NT2/D1 (cell line): ENCODE measurements at regions not wholly inside any gene's neighbourhood (a gene's known extent, or its start where the extent isn't known, plus 50 kb on each side); places are given as distances from the start of the nearest gene placed in this dataset.

Experiments
- DNase-seq: peaks from one replicate; pipeline ENCODE4 v3.0.0-alpha.2; 2011; ENCODE audit warnings: low read depth, low spot score
- H3K27me3 ChIP-seq: 2 replicates; pipeline ENCODE4 v1.6.0; 2011; ENCODE audit warnings: mild to moderate bottlenecking; ENCODE audit not compliant: insufficient read length, insufficient read depth
- H3K36me3 ChIP-seq: 2 replicates; pipeline ENCODE4 v1.6.1; 2011; ENCODE audit warnings: mild to moderate bottlenecking, low read length, mixed read lengths; ENCODE audit not compliant: insufficient read depth, insufficient read length
- H3K4me1 ChIP-seq: 2 replicates; pipeline ENCODE4 v1.5.1; 2011; ENCODE audit not compliant: insufficient read depth, insufficient read length
- H3K4me3 ChIP-seq: 2 replicates; pipeline ENCODE4 v1.5.1; 2011; ENCODE audit warnings: low read depth; ENCODE audit not compliant: insufficient read length
- H3K9ac ChIP-seq: 2 replicates; pipeline ENCODE4 v1.6.0; 2011; ENCODE audit warnings: low read depth; ENCODE audit not compliant: insufficient read length
- H3K9me3 ChIP-seq: 2 replicates; pipeline ENCODE4 v1.5.1; 2011; ENCODE audit warnings: mild to moderate bottlenecking, low read length; ENCODE audit not compliant: insufficient read depth
- SUZ12 ChIP-seq: IDR thresholded peaks from 2 replicates; pipeline ENCODE4 v1.6.1; 2011; ENCODE audit not compliant: insufficient read length, insufficient read depth; ENCODE audit errors: extremely low read depth
- YY1 ChIP-seq: IDR thresholded peaks from 2 replicates; pipeline ENCODE4 v1.6.1; 2011; ENCODE audit not compliant: insufficient read length, insufficient read depth
- ZNF274 ChIP-seq: IDR thresholded peaks from 2 replicates; pipeline ENCODE4 v1.6.1; 2011; ENCODE audit warnings: mild to moderate bottlenecking, low read depth, low read length

DNA sequence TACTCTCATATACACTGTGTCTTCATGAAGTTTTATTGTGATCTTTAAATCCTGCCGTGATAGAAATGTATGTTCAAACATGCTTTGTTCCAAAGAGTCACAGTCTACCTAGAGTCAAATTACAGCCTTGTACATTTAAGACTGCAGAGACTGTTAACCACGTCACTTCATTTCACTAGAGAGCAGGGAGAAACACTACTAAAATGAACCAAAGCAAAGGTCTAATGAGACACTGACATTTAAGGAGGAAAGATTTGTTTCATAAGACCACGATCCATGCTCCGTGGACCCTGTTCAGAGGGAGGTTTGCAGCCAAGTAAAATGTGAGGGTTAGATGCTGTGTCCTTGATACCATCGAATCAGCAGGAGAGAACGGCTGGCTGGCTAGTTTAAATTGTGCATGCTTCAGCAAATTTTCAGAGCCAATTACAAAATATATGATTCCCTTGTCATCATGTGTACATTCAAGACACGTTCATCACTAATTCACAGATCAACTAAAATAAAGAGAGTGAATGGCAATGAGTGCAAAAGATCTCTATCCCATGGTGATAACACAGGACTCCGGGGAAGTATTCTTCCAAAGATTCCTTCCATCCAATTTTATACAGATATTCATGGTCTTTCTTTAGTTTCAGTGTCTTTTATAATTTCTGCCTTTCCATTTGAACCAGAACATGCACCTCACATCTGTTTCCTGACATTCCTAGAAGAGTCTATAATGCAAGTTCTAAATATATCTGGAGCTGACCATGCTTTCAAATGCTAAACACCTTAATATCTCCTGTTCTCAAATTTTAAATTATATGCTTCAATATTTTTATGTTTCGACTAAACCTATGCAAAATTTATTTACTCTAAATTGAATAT is 960.9 kb upstream of the FAT3 start:
- no peak overlapping the region for H3K9ac ChIP-seq
- no peaks in the 10 kb centered on the region for H3K36me3 ChIP-seq
- DNase-seq: no peak
- H3K27me3 ChIP-seq: no peaks in the 10 kb centered on the region
- TF ChIP-seq YY1 (no peak), SUZ12 (no peak), ZNF274 (no peak)
- H3K4me1 ChIP-seq: no peaks in the 10 kb centered on the region
- H3K9me3 ChIP-seq: no peaks in the 10 kb centered on the region
- no peak overlapping the region for H3K4me3 ChIP-seq

GRCh38 chr11:91261513-91261912 is 963.1 kb upstream of the FAT3 start:
- Histone ChIP-seq H3K9ac (no peak overlapping the region), H3K9me3 (no peaks in the 10 kb centered on the region), H3K4me1 (no peaks in the 10 kb centered on the region), H3K27me3 (no peaks in the 10 kb centered on the region), H3K4me3 (no peak overlapping the region), H3K36me3 (no peaks in the 10 kb centered on the region)
- TF ChIP-seq SUZ12 (no peak), ZNF274 (no peak), YY1 (no peak)
- peak; percentile 13 for DNase-seq

GRCh38 chr11:91258876-91259275 is 965.7 kb upstream of the FAT3 start:
- Histone ChIP-seq H3K9me3 (no peaks in the 10 kb centered on the region), H3K27me3 (no peaks in the 10 kb centered on the region), H3K9ac (no peak overlapping the region), H3K4me3 (no peak overlapping the region), H3K4me1 (no peaks in the 10 kb centered on the region), H3K36me3 (no peaks in the 10 kb centered on the region)
- TF ChIP-seq SUZ12 (no peak), ZNF274 (no peak), YY1 (no peak)
- DNase-seq: no peak

- Histone ChIP-seq H3K4me3 (no peak overlapping the region), H3K9me3 (no peaks in the 10 kb centered on the region), H3K36me3 (no peaks in the 10 kb centered on the region), H3K4me1 (no peaks in the 10 kb centered on the region), H3K9ac (no peak overlapping the region), H3K27me3 (no peaks in the 10 kb centered on the region)
- no peak for TF ChIP-seq SUZ12
- TF ChIP-seq ZNF274: no peak
- no peak for TF ChIP-seq YY1
- no peak for DNase-seq
These were observed 967.0 kb upstream of the FAT3 start for GRCh38 chr11:91257667-91258066.

DNA sequence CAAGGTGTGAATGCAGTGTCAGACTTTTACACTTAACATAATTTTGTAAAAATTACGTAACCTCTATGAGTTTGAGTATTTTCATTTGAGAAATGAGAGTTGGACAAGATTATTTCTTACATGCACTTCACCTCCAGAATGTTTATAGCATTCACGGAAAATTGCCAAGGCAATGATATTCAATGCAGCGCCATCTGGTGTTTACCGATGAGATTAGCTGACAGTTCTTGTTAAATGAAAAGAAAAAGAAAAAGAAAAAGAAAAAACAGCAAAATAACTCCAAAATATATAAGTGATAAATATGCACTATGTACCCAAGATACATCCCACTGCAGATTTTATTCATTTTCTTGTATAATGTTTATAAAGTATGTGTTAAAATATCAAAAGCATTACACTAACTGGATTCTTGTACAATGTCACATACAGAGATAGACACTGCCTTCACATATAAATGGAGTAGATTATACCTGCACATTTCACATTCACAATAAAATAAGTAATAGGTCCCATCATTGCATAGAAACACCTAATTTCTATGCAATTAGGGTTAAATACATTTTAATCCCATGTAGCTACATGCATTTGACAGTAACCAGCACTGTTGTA is 976.3 kb upstream of the FAT3 start:
- no peak for TF ChIP-seq YY1
- no peak for TF ChIP-seq ZNF274
- H3K4me3 ChIP-seq: no peak overlapping the region
- no peaks in the 10 kb centered on the region for H3K4me1 ChIP-seq
- DNase-seq: peak; percentile 20
- no peaks in the 10 kb centered on the region for H3K36me3 ChIP-seq
- no peaks in the 10 kb centered on the region for H3K9me3 ChIP-seq
- no peaks in the 10 kb centered on the region for H3K27me3 ChIP-seq
- H3K9ac ChIP-seq: no peak overlapping the region

DNA sequence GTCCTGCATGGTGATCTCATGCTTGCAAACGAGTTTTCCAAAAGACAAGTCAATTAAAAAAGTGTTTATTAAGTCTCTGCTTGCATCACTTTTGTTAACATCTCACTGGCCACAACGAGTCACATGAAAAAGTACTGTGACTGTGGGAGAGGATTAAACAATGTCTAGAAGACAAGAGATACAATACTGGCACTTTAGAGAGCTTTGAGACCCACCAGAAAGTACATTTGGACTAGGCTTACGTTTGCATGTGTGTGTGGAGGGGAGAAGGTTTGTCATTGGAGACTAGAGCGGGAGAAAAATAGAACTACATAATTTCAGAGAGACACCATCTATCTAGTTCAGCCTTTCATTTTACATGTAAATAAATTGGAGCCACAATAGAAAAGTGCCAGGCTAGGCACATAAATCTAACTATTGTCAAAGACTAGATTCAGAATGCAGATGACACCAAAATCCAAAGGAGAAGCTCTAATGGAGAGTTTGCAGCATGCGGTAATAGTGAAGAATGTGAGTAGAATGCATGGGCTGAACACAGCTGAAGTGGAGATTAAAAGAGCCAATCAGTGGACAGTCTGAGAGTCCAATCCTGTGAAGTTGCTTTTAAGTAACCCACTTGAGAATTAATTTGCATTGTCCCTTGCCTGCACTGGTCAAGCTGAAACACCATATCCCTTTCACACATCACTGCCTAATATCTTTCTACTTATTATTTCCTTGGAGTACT is 977.4 kb upstream of the FAT3 start:
- no peak overlapping the region for H3K4me3 ChIP-seq
- H3K9me3 ChIP-seq: no peaks in the 10 kb centered on the region
- no peaks in the 10 kb centered on the region for H3K27me3 ChIP-seq
- DNase-seq: no peak
- TF ChIP-seq ZNF274: no peak
- TF ChIP-seq SUZ12: no peak
- TF ChIP-seq YY1: no peak
- no peak overlapping the region for H3K9ac ChIP-seq
- H3K36me3 ChIP-seq: no peaks in the 10 kb centered on the region
- no peaks in the 10 kb centered on the region for H3K4me1 ChIP-seq

DNA sequence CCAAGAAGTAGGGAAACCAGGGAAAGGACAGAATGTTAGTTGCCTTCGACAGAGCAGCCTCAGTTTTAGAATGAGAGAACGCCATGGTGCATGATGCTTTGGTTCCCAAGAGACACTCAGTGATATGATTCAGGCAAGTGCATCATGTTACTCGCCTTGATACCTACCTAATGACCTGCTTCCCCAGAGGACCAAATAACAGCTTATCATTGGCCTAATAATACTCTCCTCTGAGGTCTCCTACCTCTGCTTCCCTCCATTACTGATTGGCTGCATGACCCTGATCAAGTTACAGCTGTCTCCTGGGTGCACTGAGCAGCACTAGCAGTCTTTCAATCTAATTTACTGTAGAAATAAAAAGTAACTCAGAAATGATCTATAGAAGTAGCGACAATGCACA is 979.7 kb upstream of the FAT3 start:
- no peaks in the 10 kb centered on the region for H3K36me3 ChIP-seq
- H3K4me1 ChIP-seq: no peaks in the 10 kb centered on the region
- H3K27me3 ChIP-seq: no peaks in the 10 kb centered on the region
- H3K9me3 ChIP-seq: no peaks in the 10 kb centered on the region
- H3K9ac ChIP-seq: no peak overlapping the region
- DNase-seq: no peak
- TF ChIP-seq ZNF274: no peak
- TF ChIP-seq YY1: no peak
- TF ChIP-seq SUZ12: no peak
- no peak overlapping the region for H3K4me3 ChIP-seq
